LoVo (cell line): ENCODE measurements at regions not wholly inside any gene's neighbourhood (a gene's known extent, or its start where the extent isn't known, plus 50 kb on each side); places are given as distances from the start of the nearest gene placed in this dataset.
A peak's percentile ranks its signal among the peaks of the same experiment; 100 is the strongest.
"Not testable (repeated sequence)": the region's sequence is repeated elsewhere in the genome, so short reads cannot be mapped to it uniquely, and the experiment has no call there.

Experiments used
- DNase-seq: peaks from one replicate; pipeline ENCODE4 v3.0.0-alpha.2; 2016; ENCODE audit warnings: low spot score

DNA sequence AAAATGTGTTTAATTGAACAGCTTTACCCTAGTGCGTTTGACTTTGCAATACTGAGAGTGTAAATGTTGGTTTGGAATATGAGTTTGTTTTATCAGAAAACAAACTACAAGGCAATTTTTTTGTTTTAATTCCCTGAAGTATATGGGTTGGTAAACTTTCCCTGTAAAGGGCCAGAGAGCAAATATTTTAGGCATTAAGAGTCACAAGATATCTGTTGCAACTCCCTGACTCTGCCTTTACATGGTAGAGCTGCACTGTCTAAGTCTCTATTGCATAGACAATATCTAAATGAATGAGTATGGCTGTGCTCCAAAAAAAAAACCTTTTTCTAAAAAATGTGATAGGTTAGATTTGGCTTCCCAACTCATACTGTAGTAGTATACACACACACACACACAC is 115.1 kb upstream of the PBX1 start:
- DNase-seq, result no peak

DNA sequence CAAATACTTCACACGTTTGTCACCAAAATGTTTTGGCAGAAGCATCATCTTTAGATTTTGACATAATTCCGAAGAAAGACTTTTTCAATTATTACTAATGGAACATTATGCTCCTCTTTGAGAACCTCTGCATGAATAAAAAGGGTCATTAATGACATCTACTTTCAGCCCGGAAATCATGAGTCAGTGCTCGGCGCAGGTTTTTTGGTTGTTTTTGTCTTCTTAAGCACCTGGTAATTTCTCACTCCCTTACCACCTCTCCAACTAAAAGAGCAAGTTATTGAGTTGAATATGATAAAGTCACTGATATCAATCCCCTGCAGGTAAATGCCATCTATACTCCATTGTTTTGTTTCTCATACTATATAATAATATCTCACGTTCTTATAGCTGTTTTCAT is 113.0 kb upstream of the PBX1 start:
- no peak for DNase-seq

DNA sequence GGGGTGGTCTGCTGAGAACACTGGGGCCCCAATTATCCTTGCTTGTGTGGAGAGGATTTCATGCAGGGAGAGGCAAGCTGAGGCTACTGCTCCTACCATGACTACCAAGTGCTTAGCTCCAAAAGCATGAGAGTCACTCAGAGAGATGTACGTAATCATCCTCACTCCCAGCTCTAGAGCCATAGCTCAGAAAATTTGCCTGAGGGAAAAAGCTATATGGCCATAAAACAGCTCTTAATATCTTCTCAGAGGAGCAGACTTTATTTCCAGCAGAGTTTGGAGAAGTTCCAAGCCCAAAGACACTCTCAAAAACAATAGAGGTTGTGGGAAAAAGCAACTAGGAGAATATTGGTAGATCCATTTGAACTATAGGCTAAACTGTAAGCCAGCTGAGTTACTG is 106.4 kb upstream of the PBX1 start:
- DNase-seq, result no peak

DNA sequence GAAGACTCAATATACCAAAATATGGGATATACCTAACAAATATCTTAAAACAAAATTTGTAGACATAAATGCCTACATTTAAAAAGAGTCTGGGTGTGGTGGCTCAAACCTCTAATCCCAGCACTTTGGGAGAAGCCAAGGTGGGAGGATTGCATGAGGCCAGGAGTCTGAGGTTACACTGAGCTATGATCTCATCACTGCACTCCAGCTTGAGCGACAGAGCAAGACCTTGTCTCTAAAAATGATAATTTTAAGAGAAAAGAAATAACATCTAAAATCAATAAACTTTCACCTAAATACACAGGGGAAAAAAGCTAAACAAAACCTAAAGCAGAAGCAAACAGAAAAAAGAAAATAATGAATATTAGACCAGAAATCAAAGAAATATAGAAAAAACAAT is 102.7 kb upstream of the PBX1 start:
- DNase-seq, result no peak

DNA sequence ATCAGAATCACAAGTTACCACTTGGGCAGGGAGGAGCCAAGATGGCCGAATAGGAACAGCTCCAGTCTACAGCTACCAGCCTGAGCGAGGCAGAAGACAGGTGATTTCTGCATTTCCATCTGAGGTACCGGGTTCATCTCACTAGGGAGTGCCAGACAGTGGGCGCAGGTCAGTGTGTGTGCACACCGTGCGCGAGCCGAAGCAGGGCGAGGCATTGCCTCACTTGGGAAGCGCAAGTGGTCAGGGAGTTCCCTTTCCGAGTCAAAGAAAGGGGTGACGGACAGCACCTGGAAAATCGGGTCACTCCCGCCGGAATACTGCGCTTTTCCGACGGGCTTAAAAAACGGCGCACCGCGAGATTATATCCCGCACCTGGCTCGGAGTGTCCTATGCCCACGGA is 99.8 kb upstream of the PBX1 start:
- not testable (repeated sequence) for DNase-seq

DNA sequence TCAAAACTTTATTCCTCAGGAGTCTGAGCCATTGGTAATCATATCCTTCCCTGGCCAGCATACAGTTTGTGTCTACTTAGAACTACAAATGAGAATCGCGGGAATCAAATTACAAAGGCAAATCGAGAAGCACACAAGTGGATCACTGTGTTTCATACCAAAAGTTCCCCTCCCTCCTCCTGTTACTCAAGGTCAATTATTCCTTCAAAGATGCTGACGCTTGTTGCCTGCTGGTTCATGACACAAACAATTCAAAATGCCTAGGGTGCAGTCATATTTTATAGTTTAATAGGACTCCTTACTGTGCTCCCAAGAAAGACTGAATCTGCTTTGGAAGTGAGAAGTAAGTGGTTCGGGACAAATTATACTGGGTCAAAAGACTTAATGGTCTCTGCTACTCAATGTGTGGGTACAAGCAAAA is 93.0 kb upstream of the PBX1 start:
- DNase-seq, result no peak

DNA sequence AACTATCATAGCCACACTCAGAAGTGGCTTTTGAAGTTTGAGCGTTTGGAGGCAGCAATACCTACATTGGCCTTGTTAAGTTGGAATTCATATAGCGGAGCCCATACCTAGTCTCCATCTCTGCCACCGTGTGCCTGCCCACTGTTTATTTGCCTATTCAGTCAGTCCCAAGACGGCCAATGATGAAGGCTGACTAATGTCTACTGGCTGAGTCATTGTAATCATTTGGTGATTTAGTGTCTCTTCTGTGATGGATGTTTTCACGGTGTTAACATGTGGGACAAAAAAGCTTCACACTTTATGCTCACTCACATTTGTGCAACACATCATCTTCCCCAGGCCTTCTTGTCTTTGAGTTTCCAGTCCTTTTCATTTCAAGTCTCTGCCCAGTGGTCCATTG is 92.6 kb upstream of the PBX1 start:
- DNase-seq, result no peak

DNA sequence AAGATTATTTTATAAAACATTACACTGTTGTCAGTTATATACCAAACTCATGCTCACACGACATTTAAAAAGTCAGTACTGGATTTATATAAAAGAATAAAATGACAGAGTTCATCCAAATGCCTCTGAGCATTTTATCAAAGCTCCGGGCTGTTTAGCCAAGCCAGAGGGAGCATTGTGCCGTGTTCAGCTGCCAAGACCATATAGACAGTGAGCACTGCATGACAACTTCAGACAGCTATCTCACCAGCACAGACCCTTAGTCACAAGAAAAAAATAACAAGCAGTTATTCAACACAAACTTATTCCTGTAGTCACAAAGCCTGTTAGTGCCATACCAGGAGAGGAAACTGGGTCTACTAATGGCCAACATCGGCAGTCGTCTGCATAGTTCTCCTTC is 88.0 kb upstream of the PBX1 start:
- DNase-seq, result no peak

DNA sequence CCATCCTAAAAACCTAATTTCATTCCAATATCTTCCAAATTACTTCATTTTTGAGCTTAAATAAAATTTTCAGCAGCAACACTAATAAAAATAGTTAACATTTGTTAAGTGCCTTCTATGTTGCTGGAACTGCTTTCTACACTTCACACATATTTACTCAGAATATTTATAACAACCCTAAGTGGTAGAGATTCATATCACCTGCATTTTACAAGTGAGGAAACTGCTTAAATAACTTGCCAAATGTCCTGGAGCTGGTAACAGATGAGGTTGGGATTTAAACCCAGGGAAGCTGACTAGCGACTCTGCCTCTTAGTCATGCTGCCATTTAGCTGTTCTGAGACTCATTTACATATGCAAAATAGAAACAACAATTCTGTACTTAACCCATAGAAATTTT is 86.1 kb upstream of the PBX1 start:
- no peak for DNase-seq

DNA sequence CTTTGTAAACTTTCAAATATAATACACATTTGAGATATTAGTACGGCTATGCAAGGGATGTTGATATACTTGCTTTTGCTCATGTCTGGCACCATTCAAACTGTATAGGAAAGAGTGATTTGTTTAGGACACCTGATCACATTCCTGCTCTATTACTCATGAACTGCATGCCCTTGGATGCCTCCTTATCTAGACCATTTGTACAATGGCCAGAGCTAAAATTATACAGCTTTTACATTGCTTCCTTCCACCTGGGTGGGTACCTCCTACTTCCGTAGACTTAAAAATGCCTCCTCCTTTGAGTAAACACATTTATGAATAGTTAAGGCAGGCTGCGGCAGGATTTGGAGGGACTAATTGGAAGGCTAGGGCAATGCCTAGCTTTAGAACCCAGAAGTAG is 85.4 kb upstream of the PBX1 start:
- peak; percentile 13 for DNase-seq

DNA sequence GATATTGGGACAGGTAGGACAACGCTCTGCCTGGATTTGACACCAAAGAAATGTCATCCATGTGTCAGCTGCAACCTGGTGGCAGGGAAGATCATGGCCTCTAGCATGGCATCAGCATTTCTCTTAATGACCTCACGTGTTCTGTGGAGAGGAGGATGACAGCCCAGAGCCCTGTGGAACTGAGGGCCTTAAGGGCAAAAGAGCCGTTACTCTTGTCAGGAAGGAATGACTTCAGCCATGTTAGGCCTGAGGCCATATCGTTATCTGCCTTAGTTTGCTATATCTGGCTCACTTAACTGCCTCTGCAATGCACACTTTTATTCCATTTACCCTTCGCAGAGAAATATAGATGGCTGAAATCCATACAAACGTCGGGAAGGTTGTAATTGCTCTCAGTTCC is 83.2 kb upstream of the PBX1 start:
- no peak for DNase-seq

DNA sequence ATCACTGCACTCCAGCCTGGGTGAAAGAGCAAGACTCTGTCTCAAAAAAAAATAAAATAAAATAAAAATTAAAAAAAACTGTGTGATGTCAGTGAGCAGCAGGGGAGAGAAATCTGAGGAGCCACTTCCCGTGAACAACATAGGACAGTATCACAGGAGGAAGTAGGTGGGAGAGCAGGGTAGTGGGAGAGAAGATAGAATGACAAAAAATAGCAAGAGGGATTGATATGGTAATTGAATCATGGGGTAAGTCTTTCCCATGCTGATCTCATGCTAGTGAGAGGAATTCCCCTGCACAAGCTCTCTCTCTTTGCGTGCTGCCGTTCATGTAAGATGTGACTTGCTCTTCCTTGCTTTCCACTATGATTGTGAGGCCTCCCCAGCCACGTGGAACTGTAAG is 81.6 kb upstream of the PBX1 start:
- no peak for DNase-seq

DNA sequence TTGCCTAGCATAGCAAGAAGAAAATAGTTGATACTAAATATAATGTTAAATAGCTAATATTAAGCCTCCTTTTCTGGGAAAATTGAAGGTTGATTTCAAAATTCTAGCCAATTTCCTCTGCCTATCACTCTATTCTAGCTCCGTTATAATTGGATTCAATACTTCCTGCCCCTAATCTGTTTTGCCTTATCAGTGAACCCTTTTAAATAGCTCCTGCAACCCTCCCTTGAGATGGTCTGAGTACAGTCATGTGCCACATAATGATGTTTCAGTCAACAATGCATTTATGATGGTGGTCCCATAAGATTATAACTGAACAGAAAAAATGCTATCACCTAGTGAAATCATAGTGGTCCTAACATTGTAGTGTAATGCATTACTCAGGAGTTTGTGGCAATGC is 79.7 kb upstream of the PBX1 start:
- DNase-seq, result no peak

DNA sequence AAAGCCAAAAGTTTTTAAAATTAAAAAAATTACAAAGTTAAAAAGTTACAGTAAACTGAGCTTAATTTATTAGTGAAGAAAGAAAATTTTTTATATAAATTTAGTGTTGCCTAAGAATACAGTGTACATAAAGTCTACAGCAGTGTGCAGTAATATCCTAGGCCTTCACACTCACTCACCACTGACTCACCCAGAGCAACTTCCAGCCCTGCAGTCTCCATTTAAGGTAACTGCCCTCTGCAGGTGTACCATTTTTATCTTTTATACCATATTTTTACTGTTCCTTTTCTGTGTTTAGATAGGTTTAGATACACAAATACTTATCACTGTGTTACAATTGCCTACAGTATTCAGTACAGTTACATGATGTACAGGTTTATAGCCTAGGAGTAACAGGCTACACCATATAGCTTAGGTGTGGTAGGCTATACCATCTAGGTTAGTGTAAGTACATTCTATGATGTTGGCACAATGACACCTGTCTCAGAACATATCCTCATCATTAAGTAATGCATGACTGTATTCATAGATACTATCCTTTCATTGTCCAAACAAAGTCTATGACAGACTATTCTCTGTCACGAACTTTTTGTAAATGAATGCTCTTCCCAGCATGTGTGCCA is 78.6 kb upstream of the PBX1 start:
- no peak for DNase-seq

DNA sequence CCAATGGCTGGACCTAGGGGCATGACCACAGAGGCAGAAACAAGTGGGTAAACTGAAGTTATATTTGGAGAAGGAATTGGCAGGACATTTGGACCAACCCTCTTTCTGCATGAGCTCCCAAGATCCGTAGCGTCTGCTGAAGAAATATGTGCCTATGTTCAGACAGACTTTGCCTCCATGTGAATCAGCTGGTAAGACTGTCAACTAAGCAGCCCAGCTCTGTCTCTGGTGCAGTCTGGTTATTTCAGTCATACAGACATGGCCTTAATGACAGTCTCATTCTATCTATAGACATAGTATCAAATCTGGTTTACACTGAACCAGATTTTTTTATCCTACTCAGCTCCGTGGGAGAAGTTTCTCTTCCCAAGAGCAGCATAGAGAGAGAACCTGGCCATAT is 63.1 kb upstream of the PBX1 start:
- DNase-seq, result no peak

DNA sequence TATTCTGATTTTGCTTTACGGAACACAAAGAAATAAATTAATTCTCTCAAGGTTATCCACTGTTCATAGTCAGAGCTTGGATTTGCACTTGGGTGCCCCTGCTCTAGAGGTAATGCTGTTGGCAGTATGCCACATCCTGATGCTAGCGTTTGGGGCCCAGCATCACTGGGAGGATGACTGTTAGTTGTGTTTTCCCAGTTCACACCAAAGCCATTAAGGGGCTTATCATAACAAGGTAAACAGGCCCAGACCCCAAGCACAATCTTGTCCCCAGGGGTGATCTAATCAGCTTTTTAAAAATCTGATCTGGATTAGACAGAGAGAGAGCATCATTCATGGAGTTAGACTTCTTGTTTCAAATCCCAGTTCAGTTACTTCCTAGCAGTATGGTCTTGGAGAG is 60.2 kb upstream of the PBX1 start:
- no peak for DNase-seq

DNA sequence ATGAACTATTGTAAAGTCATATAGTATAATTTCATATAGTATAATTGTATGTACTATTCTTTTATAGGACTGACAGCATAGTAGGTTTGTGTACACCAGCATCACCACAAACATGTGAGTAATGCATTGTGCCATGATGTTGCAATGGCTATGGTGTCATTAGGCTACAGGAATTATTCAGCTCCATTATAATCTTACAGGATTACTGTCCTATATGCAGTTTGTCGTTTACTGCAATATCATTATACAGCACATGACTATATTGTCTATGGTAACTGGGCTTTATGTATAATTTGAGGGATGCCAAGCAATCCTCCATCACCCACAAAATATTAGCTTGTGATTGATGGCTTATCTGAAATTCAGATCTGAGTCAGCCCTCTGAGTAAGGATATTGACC is 54.2 kb upstream of the PBX1 start:
- no peak for DNase-seq
